H1 (cell line): ENCODE measurements at regions not wholly inside any gene's neighbourhood (a gene's known extent, or its start where the extent isn't known, plus 50 kb on each side); places are given as distances from the start of the nearest gene placed in this dataset.

ENCODE experiments used
- CHD2 ChIP-seq: IDR thresholded peaks from 2 replicates; pipeline ENCODE4 v1.6.1; 2012; ENCODE audit warnings: low read length, improper control_type of control experiment
- CHD7 ChIP-seq: fragments of 300-600 bp; sonication (generic); IDR thresholded peaks from 2 replicates; pipeline ENCODE4 v1.7.1; 2012; ENCODE audit warnings: low read length, moderate library complexity, mild to moderate bottlenecking, inconsistent platforms; ENCODE audit not compliant: insufficient replicate concordance
- MAX ChIP-seq: IDR thresholded peaks from 2 replicates; pipeline ENCODE4 v1.6.1; 2012; ENCODE audit warnings: inconsistent platforms
- NRF1 ChIP-seq: IDR thresholded peaks from 2 replicates; pipeline ENCODE4 v1.6.1; 2011; ENCODE audit warnings: mild to moderate bottlenecking, low read depth, low read length, improper control_type of control experiment
- SIRT6 ChIP-seq: IDR thresholded peaks from one replicate; pipeline ENCODE4 v1.7.1; 2012; ENCODE audit warnings: low read length, inconsistent platforms
- SIX5 ChIP-seq: IDR thresholded peaks from 2 replicates; pipeline ENCODE4 v1.6.1; 2011; ENCODE audit warnings: mild to moderate bottlenecking, low read depth, low read length

GRCh38 chr4:156261230-156261629 lies 307.6 kb upstream of the CTSO start (continued):
- TF ChIP-seq CHD7: no peak
- TF ChIP-seq SIRT6: no peak
- TF ChIP-seq MAX: no peak
- no peak for TF ChIP-seq SIX5
- no peak for TF ChIP-seq CHD2
- TF ChIP-seq NRF1: no peak
